NCI-H1930 (cell line): ENCODE measurements at regions not wholly inside any gene's neighbourhood (a gene's known extent, or its start where the extent isn't known, plus 50 kb on each side); places are given as distances from the start of the nearest gene placed in this dataset.

ENCODE experiments used
- DNase-seq, 2 experiments: peaks; one replicate each; lab custom pipeline; 2025; lab: John Stamatoyannopoulos, UW

DNA sequence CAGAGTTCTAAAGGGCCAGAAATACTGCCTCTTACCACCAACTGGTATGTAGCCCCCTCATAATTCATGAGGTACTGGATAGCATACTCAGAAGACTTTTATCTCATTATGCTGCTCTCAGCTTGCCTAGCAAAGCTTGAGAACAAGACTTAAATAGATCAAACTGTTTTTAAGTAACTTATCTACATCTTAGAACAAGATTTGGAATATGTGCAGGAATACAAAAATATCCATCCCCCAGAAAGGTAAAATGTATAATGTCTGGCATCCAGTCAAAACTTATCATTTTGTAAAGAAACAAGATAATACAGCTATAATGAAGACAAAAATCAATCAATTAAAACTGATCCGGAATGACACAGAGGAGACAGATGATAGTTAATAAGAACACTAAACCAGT is 400.4 kb upstream of the TGFBR2 start:
- DNase-seq, result no peak

GRCh38 chr3:30221619-30222018 is 384.8 kb upstream of the TGFBR2 start:
- no peak for DNase-seq

DNA sequence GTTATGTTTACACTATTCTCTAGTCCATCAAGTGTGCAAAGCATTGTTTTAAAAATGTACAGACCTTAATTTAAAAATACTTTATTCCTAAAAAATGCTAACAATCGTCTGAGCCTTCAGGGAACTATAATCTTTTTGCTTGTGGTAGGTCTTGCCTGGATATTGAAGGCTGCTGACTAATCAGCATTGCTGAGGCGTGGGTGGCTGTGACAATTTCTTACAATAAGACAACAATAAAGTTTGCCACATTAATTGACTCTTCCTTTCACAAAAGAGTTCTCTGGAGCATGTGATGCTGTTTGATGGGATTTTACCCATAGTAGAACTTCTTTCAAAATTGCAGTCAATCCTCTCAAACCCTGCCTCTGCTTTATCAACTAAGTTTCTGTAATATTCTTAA is 384.0 kb upstream of the TGFBR2 start:
- no peak for DNase-seq

DNA sequence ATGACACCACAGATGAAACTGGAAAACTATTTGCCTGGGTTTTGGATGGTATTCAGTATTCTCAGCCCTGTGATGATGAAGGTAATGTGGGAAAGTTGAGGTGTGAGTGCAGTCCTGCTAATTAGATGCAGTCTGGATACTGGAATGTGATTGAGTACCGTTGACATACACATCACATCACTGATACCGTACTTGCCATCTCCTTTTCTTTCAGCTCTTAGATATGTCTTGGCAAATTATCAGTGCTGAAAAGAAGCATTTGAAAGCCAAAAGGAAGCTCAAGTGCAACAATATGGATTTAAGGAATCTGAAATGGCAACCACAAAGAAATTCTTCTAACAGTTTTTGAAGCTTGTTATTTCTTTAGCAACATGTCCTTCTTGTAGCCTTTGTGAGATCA is 381.4 kb upstream of the TGFBR2 start:
- DNase-seq, result no peak

DNA sequence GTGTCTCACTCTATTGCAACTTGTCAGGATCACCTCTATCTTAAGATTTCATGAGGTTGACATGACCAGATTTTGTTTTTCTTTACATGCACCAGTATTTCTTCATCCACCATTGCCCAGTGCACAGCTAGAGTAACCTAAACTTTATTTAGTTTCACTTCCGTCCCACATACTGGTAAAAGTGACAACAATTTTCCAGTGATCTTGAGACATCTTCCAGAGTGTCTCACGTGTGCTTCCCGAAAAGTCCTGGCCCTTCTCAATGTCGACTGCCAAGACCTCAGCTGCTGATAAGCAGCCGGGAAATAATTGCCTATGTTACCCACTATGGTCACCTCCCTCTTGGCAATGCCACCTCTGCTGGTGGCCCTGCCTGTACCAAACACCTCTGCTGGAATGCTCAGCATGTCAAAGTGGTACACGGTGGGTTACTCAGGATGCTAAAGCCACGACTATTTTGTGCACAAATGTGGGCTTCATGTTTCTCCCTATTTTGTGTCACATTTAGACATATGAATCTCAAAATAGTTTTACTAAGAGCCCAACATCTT is 379.7 kb upstream of the TGFBR2 start:
- DNase-seq, result no peak

DNA sequence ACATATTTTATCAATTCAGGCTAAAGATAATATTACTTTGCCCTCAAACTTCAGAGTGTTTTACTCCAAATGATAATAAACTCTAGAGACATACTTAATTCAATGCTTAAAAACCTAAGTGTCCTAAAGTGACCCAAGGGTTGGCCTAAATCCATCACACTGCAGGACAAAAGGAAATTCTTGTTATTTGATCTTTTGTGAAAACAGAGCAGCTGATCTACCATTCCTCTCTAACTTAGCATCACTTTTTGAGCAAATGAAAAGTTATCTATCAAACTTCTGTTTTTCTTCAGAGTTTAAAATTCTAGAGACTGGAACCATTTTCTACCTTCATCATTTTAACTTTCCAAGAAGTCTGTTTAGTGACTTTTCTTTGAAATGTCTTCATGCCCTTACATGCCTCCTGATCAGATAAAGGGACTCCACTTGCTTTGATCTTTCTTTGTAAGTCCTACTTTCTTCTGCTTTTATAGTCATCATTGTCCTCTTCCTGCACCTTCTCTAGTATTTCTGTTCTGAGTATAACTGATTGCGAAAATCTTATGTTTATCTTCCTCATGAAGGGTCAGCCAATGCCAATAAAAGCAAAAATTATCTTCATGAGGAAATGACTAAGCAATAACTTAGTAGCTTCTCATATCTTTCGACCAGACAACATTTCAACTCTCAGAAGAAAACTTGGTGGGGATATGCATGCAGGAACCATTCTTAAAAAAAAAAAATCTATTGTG is 378.7 kb upstream of the TGFBR2 start:
- no peak for DNase-seq

DNA sequence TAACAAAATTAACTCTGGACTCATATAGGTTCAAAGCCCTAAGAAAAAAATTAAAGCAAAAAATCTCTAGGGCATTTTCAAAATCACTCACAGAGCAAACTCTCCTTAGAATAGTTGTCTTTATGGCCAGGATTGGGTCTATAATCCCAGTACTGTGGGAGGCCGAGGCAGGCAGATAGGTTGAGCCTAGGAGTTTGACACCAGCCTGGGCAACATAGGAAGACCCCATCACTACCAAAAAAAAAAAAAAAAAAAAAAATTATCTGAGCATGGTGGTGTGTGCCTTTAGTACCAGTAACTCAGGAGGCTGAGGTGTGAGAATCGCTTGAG is 378.1 kb upstream of the TGFBR2 start:
- DNase-seq, result no peak

GRCh38 chr3:30231277-30232141 is 374.9 kb upstream of the TGFBR2 start:
- peak; percentile 29 to 50 for DNase-seq

GRCh38 chr3:30232142-30232541 is 374.3 kb upstream of the TGFBR2 start:
- no peak for DNase-seq

GRCh38 chr3:30233913-30234646 is 372.3 kb upstream of the TGFBR2 start:
- no peak for DNase-seq

DNA sequence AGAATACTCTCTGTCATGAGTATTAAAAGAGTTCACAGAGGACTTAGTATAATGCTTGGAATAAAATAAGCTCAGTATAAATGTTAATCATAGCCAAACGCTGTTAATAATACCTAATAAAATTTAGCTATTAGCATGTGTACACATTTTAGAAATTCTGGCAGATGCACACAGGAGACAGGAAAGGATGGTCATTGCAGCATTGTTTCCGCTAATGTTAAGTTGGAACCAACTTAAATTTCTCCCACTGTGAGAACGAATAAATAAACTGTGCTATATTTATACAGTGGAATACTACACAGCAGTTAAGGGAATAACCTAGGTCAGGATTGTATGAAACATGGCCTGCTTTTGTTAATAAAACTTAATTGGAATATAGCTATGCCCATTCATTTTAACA is 370.4 kb upstream of the TGFBR2 start:
- DNase-seq, result no peak

DNA sequence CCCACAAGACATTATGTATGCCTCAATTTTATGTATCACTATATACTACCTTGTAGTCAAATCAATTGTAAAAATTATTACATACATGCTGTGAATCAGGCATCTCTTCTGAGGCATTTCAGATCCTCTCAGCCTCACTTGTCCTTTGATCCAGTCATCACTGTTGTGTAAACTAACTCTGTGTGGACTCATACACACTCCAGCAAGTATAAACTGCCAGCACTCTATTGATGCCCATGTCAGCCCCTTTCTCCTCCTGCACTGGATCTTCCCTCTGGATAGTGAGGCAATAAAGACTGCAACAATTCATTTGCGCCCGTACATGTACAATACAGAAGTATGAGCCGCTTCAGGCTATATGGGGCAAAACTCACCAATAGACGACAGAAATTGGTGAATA is 364.7 kb upstream of the TGFBR2 start:
- no peak for DNase-seq

GRCh38 chr3:30245858-30246622 is 360.4 kb upstream of the TGFBR2 start:
- no peak for DNase-seq

GRCh38 chr3:30248423-30248822 is 358.0 kb upstream of the TGFBR2 start:
- DNase-seq, result no peak

DNA sequence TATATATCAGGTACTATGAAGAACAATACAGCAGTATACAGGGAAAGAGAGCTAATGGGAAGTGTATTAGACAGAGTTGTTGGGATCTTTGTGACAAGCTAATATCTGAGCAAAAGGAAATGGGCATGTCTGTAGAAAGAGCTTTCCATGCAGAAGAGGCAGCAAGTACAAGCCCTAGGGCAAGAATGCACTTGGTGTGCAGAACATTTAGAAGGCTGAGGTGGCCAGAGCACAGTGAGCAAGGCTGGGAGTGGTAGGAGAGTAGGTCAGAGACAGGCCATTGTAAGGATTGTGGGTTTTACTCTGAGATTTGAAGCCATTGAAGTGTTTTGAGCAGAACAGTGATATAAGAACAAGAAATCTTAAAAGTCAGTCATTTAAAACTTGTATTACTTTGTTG is 353.9 kb upstream of the TGFBR2 start:
- no peak for DNase-seq

GRCh38 chr3:30253832-30254231 is 352.6 kb upstream of the TGFBR2 start:
- no peak for DNase-seq

DNA sequence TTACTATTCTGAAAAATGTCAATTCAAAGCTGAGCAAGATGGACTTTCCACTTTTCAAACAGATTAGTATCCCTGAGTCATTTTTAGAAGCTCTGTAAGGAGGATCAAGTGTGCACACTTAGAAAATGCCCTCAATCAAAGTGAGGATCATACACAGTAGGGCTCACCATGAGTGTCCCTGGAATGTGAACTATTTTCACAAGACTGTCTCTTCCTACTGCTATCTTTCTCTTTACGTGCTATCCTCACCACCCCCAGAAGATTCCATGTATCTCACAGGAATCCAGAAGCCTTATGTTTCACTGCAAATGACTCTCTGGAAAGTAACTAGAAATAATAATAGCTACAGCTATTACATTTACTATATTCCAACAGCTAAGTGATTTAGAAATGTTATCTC is 349.9 kb upstream of the TGFBR2 start:
- DNase-seq, result no peak

DNA sequence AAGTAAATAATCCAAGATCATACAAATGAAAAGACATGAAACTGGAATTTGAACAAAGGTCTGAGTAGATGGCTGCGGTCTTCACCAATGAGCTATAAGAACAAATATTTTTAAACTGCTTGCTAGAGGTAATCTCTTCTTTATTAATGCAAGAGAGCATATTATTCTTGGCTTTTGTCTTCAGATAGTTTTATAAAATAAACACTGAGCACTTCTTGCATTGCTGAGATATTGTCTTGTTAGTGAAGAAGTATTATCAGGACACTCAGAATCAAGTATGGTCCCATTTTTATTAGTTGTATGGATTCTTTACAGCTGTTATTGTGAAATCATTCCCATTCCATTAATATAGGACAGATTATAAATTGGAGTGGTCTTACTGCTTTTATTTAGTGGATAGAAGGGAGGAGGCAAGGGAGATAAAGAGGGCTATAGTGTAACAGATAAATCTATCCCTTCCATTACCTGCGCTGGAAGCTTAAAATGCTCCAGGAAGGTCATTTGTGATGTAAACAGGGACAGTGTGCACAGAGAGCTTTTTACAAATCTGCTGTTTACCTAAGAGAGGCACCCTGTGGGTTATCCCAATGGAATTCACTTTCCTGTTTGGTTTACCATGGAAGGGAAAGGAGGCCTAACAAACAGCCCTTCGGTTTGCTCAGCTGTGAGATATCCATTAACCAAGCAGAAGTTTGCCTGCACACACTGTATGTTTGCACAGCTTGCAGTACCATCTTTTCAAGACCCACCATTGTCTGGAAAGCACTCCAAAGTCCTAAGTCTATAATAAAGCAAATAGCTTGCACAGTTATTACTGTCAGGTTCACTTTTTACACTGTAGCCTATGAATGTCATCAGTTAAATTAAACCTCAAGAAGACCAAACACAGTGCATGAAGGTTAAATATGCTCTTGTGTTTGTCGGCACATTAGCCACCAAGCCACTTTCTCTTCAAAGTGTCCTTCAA is 347.7 kb upstream of the TGFBR2 start:
- peak; percentile 88 to 91 for DNase-seq

- DNase-seq, result no peak
Measured at GRCh38 chr3:30259730-30260129, 346.7 kb upstream of the TGFBR2 start.

- DNase-seq, result no peak
Measured at GRCh38 chr3:30260762-30261161, 345.6 kb upstream of the TGFBR2 start.
